ENCODE measurements at regions not wholly inside any gene's neighbourhood (a gene's known extent, or its start where the extent isn't known, plus 50 kb on each side); places are given as distances from the start of the nearest gene placed in this dataset.

GRCh38 chr4:127145006-127145540 lies 487.7 kb upstream of the INTU start:
- TF ChIP-seq CTCF (IDR thresholded peaks at IDR 0.05) (no peak), POLR2A (IDR thresholded peaks at IDR 0.05) (no peak)

Data from Peyer's patch (tissue), 4 donors.